Testis (tissue), 2 donors: ENCODE measurements at regions not wholly inside any gene's neighbourhood (a gene's known extent, or its start where the extent isn't known, plus 50 kb on each side); places are given as distances from the start of the nearest gene placed in this dataset.

Experiments
- CTCF ChIP-seq, 3 experiments: fragments of 450-650 bp in 2 of 3; fragments of 200-600 bp in 1 of 3; sonication (generic) in 1 of 3; IDR thresholded peaks; one replicate each; pipeline ENCODE4 v1.5.1; 2016 to 2019; ENCODE audit warnings: antibody characterized with exemption in 3 of 3, mild to moderate bottlenecking in 2 of 3, moderate library complexity in 1 of 3
- POLR2A ChIP-seq: fragments of 450-650 bp; IDR thresholded peaks from one replicate; pipeline ENCODE4 v1.6.1; 2017; ENCODE audit warnings: antibody characterized with exemption, mild to moderate bottlenecking, moderate library complexity

GRCh38 chr10:8356283-8356682 lies 301.8 kb downstream of the GATA3 start:
- TF ChIP-seq CTCF (IDR thresholded peaks at IDR 0.05) (no peak), POLR2A (no peak)
